Smooth muscle cell (in vitro differentiated cells): ENCODE measurements at regions not wholly inside any gene's neighbourhood (a gene's known extent, or its start where the extent isn't known, plus 50 kb on each side); places are given as distances from the start of the nearest gene placed in this dataset.

Experiments used
- DNase-seq: peaks from one replicate; lab custom pipeline; 2025; ENCODE audit not compliant: unreplicated experiment; lab: John Stamatoyannopoulos, UW
- H2AFZ ChIP-seq: fragments of 200-600 bp; sonication (generic); 2 replicates; pipeline ENCODE4 v1.6.0; 2016; ENCODE audit warnings: antibody characterized with exemption, low read depth, mild to moderate bottlenecking
- H3F3A ChIP-seq: fragments of 200-600 bp; sonication (generic); 2 replicates; pipeline ENCODE4 v1.6.0; 2017; ENCODE audit warnings: antibody characterized with exemption, low read depth
- H3K27ac ChIP-seq: fragments of 200-600 bp; sonication (generic); 2 replicates; pipeline ENCODE4 v1.5.1; 2016; ENCODE audit warnings: low read depth, mild to moderate bottlenecking
- H3K27me3 ChIP-seq: fragments of 200-600 bp; sonication (generic); 2 replicates; pipeline ENCODE4 v1.6.1; 2016; ENCODE audit warnings: low read depth, mild to moderate bottlenecking
- H3K36me3 ChIP-seq: fragments of 200-600 bp; sonication (generic); 2 replicates; pipeline ENCODE4 v1.5.1; 2016; ENCODE audit warnings: low read depth
- H3K4me1 ChIP-seq: fragments of 200-600 bp; sonication (generic); 2 replicates; pipeline ENCODE4 v1.5.1; 2016; ENCODE audit warnings: low read depth
- H3K4me2 ChIP-seq: fragments of 200-600 bp; sonication (generic); 2 replicates; pipeline ENCODE4 v1.6.0; 2016; ENCODE audit warnings: mild to moderate bottlenecking
- H3K4me3 ChIP-seq: fragments of 200-600 bp; sonication (generic); 2 replicates; pipeline ENCODE4 v1.5.1; 2016; ENCODE audit warnings: mild to moderate bottlenecking
- H3K79me2 ChIP-seq: fragments of 200-600 bp; sonication (generic); 2 replicates; pipeline ENCODE4 v1.6.0; 2016; ENCODE audit warnings: low read depth, mild to moderate bottlenecking
- H3K9ac ChIP-seq: fragments of 200-600 bp; sonication (generic); 2 replicates; pipeline ENCODE4 v1.6.0; 2016; ENCODE audit warnings: low read depth
- H3K9me3 ChIP-seq: fragments of 200-600 bp; sonication (generic); replicated peaks from 2 replicates; pipeline ENCODE4 v1.5.1; 2016; ENCODE audit warnings: low read depth
- H4K20me1 ChIP-seq: fragments of 200-600 bp; sonication (generic); 2 replicates; pipeline ENCODE4 v1.6.0; 2016; ENCODE audit warnings: low read depth
- WGBS: methylation state at CpG from one replicate; pipeline ENCODE4 v1.1.7; 2016; ENCODE audit warnings: low lambda C conversion rate; 5-methylcytosine and 5-hydroxymethylcytosine counted together
- TF ChIP-seq, protein P1 (sequence below): fragments of 200-600 bp; sonication (generic); IDR thresholded peaks from 2 replicates; pipeline ENCODE4 v1.5.1; 2017; ENCODE audit warnings: borderline replicate concordance, mild to moderate bottlenecking, antibody characterized with exemption; ENCODE audit not compliant: insufficient read depth, poor library complexity, severe bottlenecking

GRCh38 chr10:58952162-58952601, 224.3 kb upstream of the PHYHIPL start:
- H3K4me3 ChIP-seq: no peak overlapping the region
- peak overlapping the region; percentile 58 for H3K4me2 ChIP-seq
- no peaks in the 10 kb centered on the region for H3K9me3 ChIP-seq
- H3K27me3 ChIP-seq: no peaks in the 10 kb centered on the region
- 15% methylated on average over 5 of the region's 5 CpGs for WGBS
- no peaks in the 10 kb centered on the region for H3K36me3 ChIP-seq
- no peak for DNase-seq
- TF ChIP-seq, protein P1, sequence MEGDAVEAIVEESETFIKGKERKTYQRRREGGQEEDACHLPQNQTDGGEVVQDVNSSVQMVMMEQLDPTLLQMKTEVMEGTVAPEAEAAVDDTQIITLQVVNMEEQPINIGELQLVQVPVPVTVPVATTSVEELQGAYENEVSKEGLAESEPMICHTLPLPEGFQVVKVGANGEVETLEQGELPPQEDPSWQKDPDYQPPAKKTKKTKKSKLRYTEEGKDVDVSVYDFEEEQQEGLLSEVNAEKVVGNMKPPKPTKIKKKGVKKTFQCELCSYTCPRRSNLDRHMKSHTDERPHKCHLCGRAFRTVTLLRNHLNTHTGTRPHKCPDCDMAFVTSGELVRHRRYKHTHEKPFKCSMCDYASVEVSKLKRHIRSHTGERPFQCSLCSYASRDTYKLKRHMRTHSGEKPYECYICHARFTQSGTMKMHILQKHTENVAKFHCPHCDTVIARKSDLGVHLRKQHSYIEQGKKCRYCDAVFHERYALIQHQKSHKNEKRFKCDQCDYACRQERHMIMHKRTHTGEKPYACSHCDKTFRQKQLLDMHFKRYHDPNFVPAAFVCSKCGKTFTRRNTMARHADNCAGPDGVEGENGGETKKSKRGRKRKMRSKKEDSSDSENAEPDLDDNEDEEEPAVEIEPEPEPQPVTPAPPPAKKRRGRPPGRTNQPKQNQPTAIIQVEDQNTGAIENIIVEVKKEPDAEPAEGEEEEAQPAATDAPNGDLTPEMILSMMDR: no peak
- no peak overlapping the region for H3K27ac ChIP-seq
- peak overlapping the region; percentile 11 for H2AFZ ChIP-seq
- no peak overlapping the region for H3K9ac ChIP-seq
- no peaks in the 10 kb centered on the region for H4K20me1 ChIP-seq
- H3F3A ChIP-seq: peaks cover 3% of the 10 kb centered on the region
- H3K79me2 ChIP-seq: no peaks in the 10 kb centered on the region
- no peaks in the 10 kb centered on the region for H3K4me1 ChIP-seq

GRCh38 chr10:58952747-58953466, 223.5 kb upstream of the PHYHIPL start:
- Histone ChIP-seq H3K9me3 (no peaks in the 10 kb centered on the region), H3K27ac (no peak overlapping the region), H3F3A (peaks cover 3% of the 10 kb centered on the region), H3K4me3 (no peak overlapping the region), H3K9ac (no peak overlapping the region), H3K4me1 (no peaks in the 10 kb centered on the region), H3K36me3 (no peaks in the 10 kb centered on the region), H4K20me1 (no peaks in the 10 kb centered on the region), H2AFZ (peak overlapping the region; percentile 11), H3K4me2 (peak overlapping the region; percentile 58), H3K79me2 (no peaks in the 10 kb centered on the region), H3K27me3 (no peaks in the 10 kb centered on the region)
- WGBS: 4% methylated on average over 3 of the region's 3 CpGs
- TF ChIP-seq, protein P1: peak; percentile 88
- no peak for DNase-seq

DNA sequence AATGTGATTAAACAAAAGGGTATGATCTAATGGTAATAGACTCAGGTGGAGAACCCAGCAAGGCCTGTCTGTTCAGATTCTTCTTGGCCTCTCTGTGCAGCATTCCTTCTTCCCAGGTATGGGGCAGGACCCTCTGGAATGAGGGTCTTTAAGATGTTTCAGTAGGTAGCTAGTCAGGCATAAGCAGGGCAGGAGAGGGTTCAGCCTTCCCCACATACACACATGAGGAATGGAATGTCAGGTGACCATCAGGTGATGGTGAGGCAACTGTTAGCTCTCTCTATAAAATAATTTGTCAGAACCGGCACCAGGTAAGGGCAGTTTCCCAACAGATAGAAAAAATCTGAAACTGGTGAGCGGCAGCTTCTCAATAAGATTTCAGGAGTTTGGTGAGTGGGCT, 222.3 kb upstream of the PHYHIPL start:
- H3K4me3 ChIP-seq: no peak overlapping the region
- H3K4me2 ChIP-seq: no peak overlapping the region
- DNase-seq: no peak
- H2AFZ ChIP-seq: no peak overlapping the region
- no peaks in the 10 kb centered on the region for H3K79me2 ChIP-seq
- H3K9ac ChIP-seq: no peak overlapping the region
- no peak overlapping the region for H3K27ac ChIP-seq
- no peaks in the 10 kb centered on the region for H3K9me3 ChIP-seq
- H3K27me3 ChIP-seq: no peaks in the 10 kb centered on the region
- H3F3A ChIP-seq: peaks cover 3% of the 10 kb centered on the region
- no peaks in the 10 kb centered on the region for H3K36me3 ChIP-seq
- H4K20me1 ChIP-seq: no peaks in the 10 kb centered on the region
- TF ChIP-seq, protein P1: no peak
- no peaks in the 10 kb centered on the region for H3K4me1 ChIP-seq
- 92% methylated on average over 2 of the region's 2 CpGs for WGBS

GRCh38 chr10:58955615-58956014, 220.8 kb upstream of the PHYHIPL start:
- no peak overlapping the region for H2AFZ ChIP-seq
- no peak overlapping the region for H3K9ac ChIP-seq
- no peak overlapping the region for H3K4me2 ChIP-seq
- no peak overlapping the region for H3K27ac ChIP-seq
- H3F3A ChIP-seq: peaks cover 3% of the 10 kb centered on the region
- H3K9me3 ChIP-seq: no peaks in the 10 kb centered on the region
- H3K4me3 ChIP-seq: no peak overlapping the region
- 73% methylated on average over 1 of the region's 1 CpG for WGBS
- no peak for DNase-seq
- H3K79me2 ChIP-seq: no peaks in the 10 kb centered on the region
- H4K20me1 ChIP-seq: no peaks in the 10 kb centered on the region
- TF ChIP-seq, protein P1: no peak
- H3K27me3 ChIP-seq: no peaks in the 10 kb centered on the region
- no peaks in the 10 kb centered on the region for H3K4me1 ChIP-seq
- H3K36me3 ChIP-seq: no peaks in the 10 kb centered on the region
